IMR-90 (cell line): ENCODE measurements at regions not wholly inside any gene's neighbourhood (a gene's known extent, or its start where the extent isn't known, plus 50 kb on each side); places are given as distances from the start of the nearest gene placed in this dataset.

Experiments used
- ATAC-seq: fragments of 200-7000 bp; cut with Tn5 transposase; 2 replicates; pipeline ENCODE4 v1.9.1; 2020; ENCODE audit warnings: low read depth, mild to moderate bottlenecking, moderate library complexity
- BruUV-seq: library from RNA; stranded (reverse); fragments of 400-500 nt; replicated peaks from 2 replicates; lab custom pipeline; 2021; lab: Mats Ljungman, UMichigan
- CTCF ChIA-PET: fragments of 300-600 bp; formaldehyde crosslinking; extraction: SDS; loops from one replicate; lab custom pipeline; 2021; ENCODE audit warnings: antibody characterized with exemption; lab: Yijun Ruan, JAX
- POLR2A ChIA-PET: fragments of 300-600 bp; sonication (Branson Sonifier 250); formaldehyde crosslinking; loops from one replicate; lab custom pipeline; 2022; ENCODE audit warnings: antibody characterized with exemption; ENCODE audit not compliant: unreplicated experiment; lab: Charles Lee
- DNase-seq: peaks from one replicate; pipeline ENCODE4 v3.0.0; 2013
- H2AFZ ChIP-seq: replicated peaks from 2 replicates; pipeline ENCODE3; 2013; ENCODE audit warnings: low read length, mild to moderate bottlenecking; ENCODE audit not compliant: poor library complexity
- H2AK5ac ChIP-seq: 2 replicates; pipeline ENCODE4 v1.6.1; 2013; ENCODE audit warnings: low read depth, low read length, inconsistent platforms
- H2AK9ac ChIP-seq: replicated peaks from 2 replicates; pipeline ENCODE3; 2013; ENCODE audit warnings: mild to moderate bottlenecking, low read depth, low read length, moderate library complexity; ENCODE audit not compliant: poor library complexity
- H2BK120ac ChIP-seq: 2 replicates; pipeline ENCODE4 v1.6.1; 2013; ENCODE audit warnings: low read depth, low read length, inconsistent platforms
- H2BK15ac ChIP-seq: 3 replicates; pipeline ENCODE4 v1.6.1; 2013; ENCODE audit warnings: low read depth, low read length, inconsistent platforms
- H2BK20ac ChIP-seq: 2 replicates; pipeline ENCODE4 v1.6.1; 2013; ENCODE audit warnings: low read depth, mild to moderate bottlenecking, inconsistent platforms, low read length, moderate library complexity
- H2BK5ac ChIP-seq: 2 replicates; pipeline ENCODE4 v1.6.1; 2013; ENCODE audit warnings: mild to moderate bottlenecking, low read depth, low read length, inconsistent platforms; ENCODE audit not compliant: poor library complexity, severe bottlenecking
- H3K14ac ChIP-seq: replicated peaks from 2 replicates; pipeline ENCODE4 v1.6.1; 2013; ENCODE audit warnings: low read depth, low read length, inconsistent platforms
- H3K18ac ChIP-seq: 2 replicates; pipeline ENCODE4 v1.6.1; 2013; ENCODE audit warnings: low read depth, low read length, control low read depth
- H3K23ac ChIP-seq: 2 replicates; pipeline ENCODE4 v1.6.1; 2013; ENCODE audit warnings: low read depth, low read length, inconsistent platforms
- H3K27ac ChIP-seq: 2 replicates; pipeline ENCODE4 v1.5.1; 2013; ENCODE audit warnings: mild to moderate bottlenecking, control low read depth, low read length; ENCODE audit not compliant: insufficient read depth
- H3K27me3 ChIP-seq: 2 replicates; pipeline ENCODE4 v1.6.1; 2013; ENCODE audit warnings: low read length; ENCODE audit not compliant: control insufficient read depth, insufficient read depth
- H3K36me3 ChIP-seq: 2 replicates; pipeline ENCODE4 v1.6.1; 2013; ENCODE audit warnings: low read length, mixed read lengths; ENCODE audit not compliant: control insufficient read depth, insufficient read depth
- H3K4ac ChIP-seq: 2 replicates; pipeline ENCODE4 v1.6.1; 2013; ENCODE audit warnings: low read depth, low read length, inconsistent platforms
- H3K4me1 ChIP-seq: 2 replicates; pipeline ENCODE4 v1.6.1; 2013; ENCODE audit warnings: low read length, mixed read lengths; ENCODE audit not compliant: control insufficient read depth, insufficient read depth
- H3K4me2 ChIP-seq: 2 replicates; pipeline ENCODE4 v1.6.1; 2013; ENCODE audit warnings: low read depth, mild to moderate bottlenecking, control low read depth, low read length, moderate library complexity
- H3K4me3 ChIP-seq: 2 replicates; pipeline ENCODE4 v1.5.1; 2013; ENCODE audit warnings: low read depth, mild to moderate bottlenecking, control low read depth, low read length, moderate library complexity; ENCODE audit not compliant: insufficient read depth
- H3K56ac ChIP-seq: 2 replicates; pipeline ENCODE4 v1.6.1; 2013; ENCODE audit warnings: low read length, inconsistent platforms; ENCODE audit not compliant: insufficient read depth; ENCODE audit errors: extremely low read depth
- H3K79me1 ChIP-seq, 2 experiments: 2 replicates each; pipeline ENCODE4 v1.6.1; 2013; ENCODE audit warnings: low read length in 2 of 2, inconsistent platforms in 1 of 2, low read depth in 1 of 2
- H3K9ac ChIP-seq: 2 replicates; pipeline ENCODE4 v1.6.1; 2013; ENCODE audit warnings: low read depth, low read length, control low read depth
- H3K9me1 ChIP-seq: 2 replicates; pipeline ENCODE4 v1.6.1; 2013; ENCODE audit warnings: low read length, inconsistent platforms; ENCODE audit not compliant: insufficient read depth
- H3K9me3 ChIP-seq: 2 replicates; pipeline ENCODE4 v1.6.1; 2013; ENCODE audit warnings: low read length; ENCODE audit not compliant: control insufficient read depth, insufficient read depth
- H4K20me1 ChIP-seq: 2 replicates; pipeline ENCODE4 v1.6.1; 2013; ENCODE audit warnings: low read length, inconsistent platforms; ENCODE audit not compliant: insufficient read depth
- H4K5ac ChIP-seq: 2 replicates; pipeline ENCODE4 v1.6.1; 2013; ENCODE audit warnings: mild to moderate bottlenecking, low read depth, low read length, control low read depth
- H4K8ac ChIP-seq, 2 experiments: 2 replicates each; pipeline ENCODE4 v1.6.1; 2013; ENCODE audit warnings: low read depth in 2 of 2, low read length in 2 of 2, control low read depth in 1 of 2, inconsistent platforms in 1 of 2
- H4K91ac ChIP-seq: 2 replicates; pipeline ENCODE4 v1.6.1; 2013; ENCODE audit warnings: low read depth, low read length, inconsistent platforms; ENCODE audit not compliant: insufficient read depth
- MAZ ChIP-seq: IDR thresholded peaks from 2 replicates; pipeline ENCODE4 v1.6.1; 2012; ENCODE audit warnings: low read depth, mild to moderate bottlenecking, low read length, improper control_type of control experiment, moderate library complexity, borderline replicate concordance
- USF2 ChIP-seq: fragments of 150-350 bp; IDR thresholded peaks from 2 replicates; pipeline ENCODE4 v1.6.1; 2017; ENCODE audit warnings: mild to moderate bottlenecking, antibody characterized with exemption, low read length, low read depth
- WGBS, 2 experiments: methylation state at CpG; one replicate each; pipeline versions ENCODE4 v1.1.5 to v1.1.7; 2013; ENCODE audit warnings: missing lambda C conversion rate in 2 of 2; ENCODE audit not compliant: insufficient read length in 1 of 2; ENCODE audit errors: extremely low coverage in 2 of 2; 5-methylcytosine and 5-hydroxymethylcytosine counted together
- dilution Hi-C: fragments of 300-500 bp; cut with HindIII; formaldehyde crosslinking; loops from one replicate; pipeline ENCODE4 v1.14.3; 2018; ENCODE audit warnings: low sequenced_read_pairs; ENCODE audit not compliant: unreplicated experiment
- in situ Hi-C: fragments of 300-500 bp; cut with MboI; formaldehyde crosslinking; loops from 3 replicates; pipeline ENCODE4 v1.14.3; 2019; ENCODE audit warnings: low sequenced_read_pairs, inconsistent platforms, mixed read lengths
- intact Hi-C: fragments of 100-400 bp; cut with micrococcal nuclease; formaldehyde crosslinking; loops from 2 replicates; pipeline ENCODE4 v1.10.0; 2022

DNA sequence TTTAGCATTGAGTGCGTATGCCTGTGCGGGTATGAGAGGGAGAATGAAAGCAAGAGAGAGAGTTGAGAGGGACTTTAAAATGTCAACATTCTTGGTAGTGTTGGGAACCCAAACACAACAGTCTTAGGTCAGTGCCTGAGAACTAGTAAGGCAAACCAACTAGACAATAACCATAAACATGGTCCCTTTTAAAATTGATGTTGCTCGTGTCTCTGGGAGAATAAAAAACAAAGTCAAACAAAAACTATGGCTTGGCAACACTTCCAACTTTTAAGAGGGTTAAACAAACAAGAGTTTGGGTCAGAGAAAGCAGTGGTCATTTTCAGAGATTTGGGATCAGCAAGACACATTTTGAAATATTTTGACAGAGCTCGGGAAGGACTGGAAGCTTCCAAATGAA lies 146.7 kb upstream of the THBS1 start:
- Histone ChIP-seq H2BK20ac (no peak overlapping the region), H3K4me2 (no peak overlapping the region), H3K23ac (no peak overlapping the region), H3K9ac (no peak overlapping the region), H3K4ac (no peak overlapping the region), H3K56ac (no peak overlapping the region), H3K79me1 (no peaks in the 10 kb centered on the region), H4K91ac (no peak overlapping the region), H3K4me1 (peaks cover 9% of the 10 kb centered on the region), H3K4me3 (no peak overlapping the region), H2AK9ac (no peak overlapping the region), H3K14ac (no peak overlapping the region), H3K18ac (no peak overlapping the region; the same call in 1 of the 2 replicates), H3K27me3 (no peaks in the 10 kb centered on the region), H2BK120ac (no peak overlapping the region; the same call in 1 of the 2 replicates), H4K5ac (no peak overlapping the region), H3K27ac (no peak overlapping the region), H3K9me3 (no peaks in the 10 kb centered on the region), H2AK5ac (no peak overlapping the region), H4K8ac (no peak overlapping the region), H2AFZ (no peak overlapping the region), H2BK5ac (no peak overlapping the region), H4K20me1 (no peaks in the 10 kb centered on the region), H3K36me3 (no peaks in the 10 kb centered on the region), H3K9me1 (no peaks in the 10 kb centered on the region), H2BK15ac (no peak overlapping the region)
- no CpG with 5 or more reads among the region's 4 CpGs for WGBS, 2 experiments
- CTCF ChIA-PET, result interaction anchor here (0.6 kb wide), 1 partner anchor 140 kb away, joined by 3 read pairs; no protein-coding TSS in a partner anchor
- ATAC-seq (no peak), DNase-seq (no peak)
- TF ChIP-seq MAZ, result no peak
- no peak for TF ChIP-seq USF2
- dilution Hi-C loops (no loop called here), in situ Hi-C loops (no loop called here), intact Hi-C loops (no loop called here)
- POLR2A ChIA-PET, result no interaction called here
- no TSS peak for BruUV-seq
